ENCODE measurements at regions not wholly inside any gene's neighbourhood (a gene's known extent, or its start where the extent isn't known, plus 50 kb on each side); places are given as distances from the start of the nearest gene placed in this dataset.

- no peak for DNase-seq
These were observed 223.8 kb downstream of the SOX9 start for GRCh38 chr17:72344613-72345012.

GRCh38 chr17:72345088-72345487, 224.3 kb downstream of the SOX9 start:
- DNase-seq = no peak

- no peak for DNase-seq
These were observed 224.7 kb downstream of the SOX9 start for GRCh38 chr17:72345536-72345935.

- DNase-seq = no peak
These were observed 225.5 kb downstream of the SOX9 start for GRCh38 chr17:72346306-72346705.

DNA sequence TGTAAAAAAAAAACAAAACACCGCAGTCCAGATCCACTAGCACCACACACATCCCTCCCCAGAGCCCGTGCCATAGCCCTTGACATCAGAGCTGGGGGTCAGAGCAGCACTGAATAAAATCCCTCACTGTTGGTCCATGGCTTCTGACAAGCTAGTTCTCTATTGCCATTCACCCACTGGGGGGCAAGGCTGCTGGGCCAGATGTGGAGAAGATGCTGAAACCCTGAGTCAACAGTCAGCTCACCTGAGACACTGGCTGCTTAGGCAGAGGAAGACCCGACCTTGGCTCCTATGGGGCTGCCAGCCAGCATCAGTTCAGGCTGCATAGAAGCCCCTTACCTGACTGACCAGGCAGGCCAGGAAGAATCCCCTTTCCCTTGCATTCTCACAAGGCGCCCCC, 228.2 kb downstream of the SOX9 start:
- no peak for DNase-seq

DNA sequence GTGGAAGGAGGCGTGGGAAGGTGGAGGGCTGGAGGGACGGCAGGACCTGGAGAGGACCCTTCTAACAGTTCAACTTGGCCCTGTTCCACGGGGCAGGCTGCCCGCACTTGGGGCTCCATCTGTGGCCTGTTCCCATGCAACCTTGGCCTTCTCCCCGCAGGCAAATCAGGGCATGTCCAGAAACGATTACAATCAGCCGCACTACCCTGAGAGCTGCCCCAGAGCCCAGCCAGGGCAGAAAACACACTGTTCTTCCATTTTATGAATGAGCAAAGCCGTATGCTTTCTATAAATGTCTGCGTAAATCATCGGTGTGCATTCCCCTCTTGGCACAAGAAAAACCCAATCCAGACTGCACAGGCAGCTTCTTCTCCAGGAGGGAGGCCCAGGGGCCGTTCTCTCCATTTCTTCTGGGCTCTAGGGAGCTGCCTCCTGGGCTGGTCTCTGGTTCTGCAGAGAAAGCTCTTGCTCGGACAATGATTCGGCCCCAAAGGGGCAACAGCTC, 228.7 kb downstream of the SOX9 start:
- no peak for DNase-seq

DNA sequence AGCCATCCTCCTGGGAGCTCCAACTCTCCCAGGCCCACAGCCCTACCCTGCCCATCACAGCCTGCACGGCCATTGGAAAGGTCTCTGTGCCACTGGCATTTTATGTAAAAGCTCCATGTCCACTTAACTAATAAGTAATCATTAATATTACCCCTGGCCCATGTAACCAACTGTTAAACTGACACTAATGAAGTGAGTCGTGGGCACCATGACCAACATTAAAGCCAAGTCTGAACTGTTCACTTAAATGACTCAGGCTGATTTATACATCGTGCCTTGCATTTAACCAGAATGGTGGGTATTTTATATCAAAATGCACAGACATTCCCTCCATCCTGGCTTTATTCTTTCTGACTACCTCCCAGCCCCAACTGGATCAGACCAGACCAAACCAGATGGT, 229.3 kb downstream of the SOX9 start:
- no peak for DNase-seq

- DNase-seq = no peak
These were observed 230.5 kb downstream of the SOX9 start for GRCh38 chr17:72351365-72351764.

DNA sequence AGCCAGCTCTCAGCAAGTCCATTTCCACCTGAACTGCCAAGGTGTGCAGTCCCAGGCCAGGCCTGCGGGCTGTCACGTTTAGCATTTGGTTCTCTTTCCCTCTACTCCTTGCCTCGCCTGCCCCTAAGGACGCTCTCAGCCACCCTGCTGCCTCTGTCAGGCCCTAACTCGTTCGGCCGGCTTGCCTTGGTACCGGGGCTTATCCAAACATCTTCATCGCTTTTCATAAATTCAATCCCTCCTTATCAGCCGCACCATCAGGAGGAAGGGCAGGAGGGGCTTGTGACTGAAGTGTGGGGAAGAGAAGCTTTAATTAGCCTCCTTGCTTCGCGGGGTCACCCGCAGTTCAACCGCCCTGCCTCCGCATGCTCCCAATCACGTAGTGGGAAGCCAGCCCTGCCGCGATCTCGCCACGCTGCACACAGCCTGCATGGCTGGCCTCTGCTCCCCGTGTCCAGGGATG, 231.1 kb downstream of the SOX9 start:
- no peak for DNase-seq

- no peak for DNase-seq
These were observed 232.7 kb downstream of the SOX9 start for GRCh38 chr17:72353502-72353901.

DNA sequence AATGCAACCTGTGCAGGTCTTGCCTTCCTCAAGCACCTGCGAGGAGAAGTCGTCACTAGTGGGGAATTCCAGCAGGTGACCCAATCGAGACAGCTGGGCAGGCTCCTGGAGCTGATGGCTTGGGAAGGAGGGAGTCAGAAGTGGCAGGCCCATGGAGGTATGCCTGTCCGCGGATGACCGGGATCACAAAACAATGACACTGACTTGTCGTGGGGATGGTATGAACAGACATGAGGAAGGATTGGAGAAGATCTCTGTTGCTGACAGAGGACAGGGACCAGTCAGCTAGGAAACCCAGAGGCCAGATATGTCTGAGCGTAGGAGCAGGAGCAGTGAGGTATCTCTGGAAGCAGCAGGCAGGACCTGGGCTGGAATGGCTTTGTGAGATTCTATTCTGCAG, 233.3 kb downstream of the SOX9 start:
- no peak for DNase-seq

- no peak for DNase-seq
These were observed 237.0 kb downstream of the SOX9 start for GRCh38 chr17:72357764-72358365.

- DNase-seq = no peak
These were observed 237.6 kb downstream of the SOX9 start for GRCh38 chr17:72358465-72358864.

- no peak for DNase-seq
These were observed 238.5 kb downstream of the SOX9 start for GRCh38 chr17:72359274-72359673.

DNA sequence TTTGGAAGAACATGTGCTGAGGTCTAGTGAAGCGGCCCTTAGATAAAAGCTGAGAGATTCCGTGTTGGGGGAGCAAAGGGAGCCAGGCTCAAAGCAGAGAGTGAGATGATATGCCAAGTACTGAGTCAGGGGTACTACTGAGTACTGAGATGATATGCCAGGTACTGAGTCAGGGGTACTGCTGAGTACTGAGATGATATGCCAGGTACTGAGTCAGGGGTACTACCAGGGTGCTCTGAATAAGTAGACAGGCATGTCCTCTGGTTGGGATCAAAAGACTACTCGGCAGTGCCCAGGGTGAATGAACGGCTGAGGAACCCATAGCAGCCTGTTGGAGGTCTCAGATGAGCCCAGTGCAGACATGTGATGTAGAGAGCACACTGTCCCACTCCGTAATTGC, 239.0 kb downstream of the SOX9 start:
- no peak for DNase-seq

DNA sequence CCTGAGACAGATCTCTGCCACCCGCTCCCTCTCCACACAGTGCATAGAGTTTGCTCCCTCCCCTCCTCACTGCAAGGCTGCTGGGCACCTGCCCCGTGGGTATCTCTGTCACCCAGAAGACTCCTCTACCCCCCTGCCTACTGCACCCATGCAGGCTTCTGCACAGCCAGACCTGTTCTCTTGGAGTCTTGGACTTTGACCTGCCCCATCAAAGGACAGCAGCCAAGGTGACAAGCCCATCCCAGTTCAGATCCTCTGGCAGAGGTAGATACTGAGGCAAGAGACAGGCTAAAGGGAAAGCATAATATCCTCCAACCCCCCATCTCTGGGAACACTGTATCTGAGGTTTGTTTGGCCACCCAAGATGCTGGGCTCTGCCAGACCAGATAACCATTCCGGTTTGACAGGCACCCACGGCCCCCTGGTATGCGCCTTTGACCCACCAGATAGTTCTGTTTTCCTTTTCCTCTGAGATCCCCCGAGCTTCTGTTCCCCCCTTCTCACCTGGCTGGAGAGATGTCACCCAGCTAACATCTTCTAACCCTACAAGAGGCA, 239.6 kb downstream of the SOX9 start:
- no peak for DNase-seq

GRCh38 chr17:72361892-72362291, 241.1 kb downstream of the SOX9 start:
- DNase-seq = no peak

DNA sequence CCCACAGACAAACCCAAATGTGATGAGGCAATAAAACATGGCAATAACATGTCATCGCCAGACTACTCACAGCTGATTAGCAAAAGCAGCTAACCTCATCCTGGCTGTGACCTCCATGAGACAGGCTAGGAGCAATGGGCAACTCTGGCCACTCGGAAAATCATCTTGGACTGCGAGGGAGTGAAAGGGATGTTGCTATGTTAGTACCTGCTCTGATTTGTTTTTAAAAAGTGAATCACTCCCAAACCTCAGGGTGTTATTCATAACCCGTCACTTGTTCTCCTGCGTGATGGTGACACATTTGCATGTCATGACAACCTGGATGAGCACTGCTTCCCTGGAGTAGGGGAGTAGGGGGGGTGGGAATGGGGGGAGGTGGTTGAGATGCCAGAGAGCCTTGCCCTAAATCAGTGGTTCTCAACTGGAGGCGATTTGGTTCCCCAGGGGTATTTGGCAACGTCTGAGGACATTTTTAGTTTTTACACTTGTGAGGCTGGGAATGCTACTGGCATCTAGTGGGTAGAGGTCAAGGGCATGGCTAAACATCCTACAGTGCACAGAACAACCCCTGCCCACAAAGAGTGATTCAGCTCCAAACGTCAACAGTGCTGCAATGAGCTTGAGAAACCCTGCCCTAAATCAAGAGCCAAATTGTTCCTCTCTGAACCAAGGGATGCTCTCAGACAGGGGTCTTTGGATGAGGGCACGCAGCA, 241.7 kb downstream of the SOX9 start:
- no peak for DNase-seq

DNA sequence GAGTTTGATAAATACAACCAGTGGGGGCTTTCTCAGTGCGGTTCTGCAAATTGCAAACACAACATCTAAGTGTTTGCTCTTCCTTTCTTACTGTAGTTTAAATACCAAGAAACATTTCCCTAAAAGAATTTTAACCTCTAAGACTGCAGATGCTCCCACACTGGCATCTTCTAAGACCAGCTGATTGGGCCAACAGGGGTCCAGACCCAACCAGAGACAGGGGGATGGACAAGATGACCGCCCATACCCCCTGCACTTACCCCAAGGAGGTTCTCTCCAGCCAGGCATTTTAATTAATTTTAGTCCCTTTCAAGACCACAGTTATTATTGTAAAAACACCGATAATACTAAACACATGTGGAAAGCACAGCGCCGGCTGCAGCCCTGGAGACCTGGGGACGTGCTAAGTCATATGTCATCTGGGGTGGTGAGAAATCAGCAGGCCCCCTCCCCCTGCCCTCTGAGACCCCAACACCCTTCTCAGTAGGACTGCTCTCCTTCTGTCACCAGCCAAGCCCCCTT, 242.3 kb downstream of the SOX9 start:
- DNase-seq = no peak

- DNase-seq = no peak
These were observed 245.1 kb downstream of the SOX9 start for GRCh38 chr17:72365857-72366414.

DNA sequence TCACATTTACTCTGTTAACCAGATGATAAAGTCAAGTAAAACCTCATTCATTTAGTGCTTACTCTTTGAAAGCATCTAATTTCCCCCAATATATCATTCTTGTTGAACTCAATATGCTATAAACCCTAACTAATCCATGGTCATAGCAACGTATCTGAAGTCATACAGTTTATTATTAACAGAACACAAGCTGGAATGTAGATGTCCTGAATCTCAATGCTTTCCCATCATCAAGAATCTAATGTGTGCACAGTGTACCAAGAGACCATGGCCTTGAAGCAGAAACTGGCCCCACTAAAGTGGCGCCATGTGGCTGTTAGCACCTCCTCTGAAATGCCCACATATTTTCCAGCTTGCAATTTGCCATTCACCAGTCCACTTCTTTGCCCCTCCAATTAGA, 245.8 kb downstream of the SOX9 start:
- DNase-seq = no peak

- DNase-seq = no peak
These were observed 247.4 kb downstream of the SOX9 start for GRCh38 chr17:72368191-72368590.

DNA sequence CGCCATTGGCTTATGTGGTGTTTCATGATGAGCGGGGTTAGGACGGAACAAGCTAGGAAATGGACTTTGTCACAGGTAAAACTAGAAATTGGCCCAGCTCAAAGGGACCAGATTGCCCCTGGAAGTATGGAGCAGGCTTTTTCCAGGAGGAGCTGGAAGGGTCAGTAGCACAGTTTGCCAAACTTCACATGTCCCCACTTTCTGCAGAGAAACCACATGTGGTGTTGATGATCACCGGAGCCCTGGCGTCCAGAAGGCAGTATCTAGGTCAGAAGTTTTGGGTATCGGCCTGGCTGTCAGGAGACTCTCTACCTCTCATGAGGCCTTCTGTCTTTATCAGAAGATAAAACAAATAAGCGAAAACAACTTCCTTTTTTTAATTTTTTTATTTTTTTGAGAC, 248.5 kb downstream of the SOX9 start:
- no peak for DNase-seq

GRCh38 chr17:72370819-72371218, 250.0 kb downstream of the SOX9 start:
- no peak for DNase-seq
